ENCODE measurements at regions not wholly inside any gene's neighbourhood (a gene's known extent, or its start where the extent isn't known, plus 50 kb on each side); places are given as distances from the start of the nearest gene placed in this dataset.

DNA sequence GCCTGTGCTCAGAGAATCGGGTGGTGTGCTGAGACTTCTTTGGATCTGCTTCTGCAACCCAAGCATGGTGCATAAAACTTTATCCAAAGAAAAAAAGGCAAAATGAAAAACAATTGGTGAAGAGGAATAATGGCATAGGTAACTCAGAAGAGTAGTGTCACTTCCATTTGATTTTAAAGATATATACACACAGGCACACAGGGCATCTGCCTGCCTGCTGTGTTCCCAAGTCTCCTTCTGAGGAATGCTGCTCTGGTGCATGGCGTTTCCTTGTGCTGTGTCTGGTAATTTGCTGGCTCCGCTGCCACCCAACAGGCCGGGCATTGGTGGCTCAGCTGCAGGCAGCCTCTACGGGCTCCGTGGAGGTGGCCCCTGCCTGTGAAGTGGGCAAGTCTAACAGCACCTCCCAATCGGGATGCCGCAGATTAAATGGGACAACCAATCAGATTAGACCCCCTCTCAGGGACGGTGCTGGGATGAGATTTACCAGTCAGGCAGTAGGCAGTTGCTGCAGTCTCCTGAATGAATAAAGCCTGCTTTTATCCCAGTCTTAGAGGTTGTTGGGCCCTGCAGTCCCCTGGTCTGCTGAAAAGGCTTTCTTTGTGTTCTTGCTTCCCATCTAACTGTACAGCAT is 253.7 kb upstream of the RASGRP1 start (continued):
- TF ChIP-seq PCBP2 (optimal IDR thresholded peaks at IDR 0.05; ENCODE audit: low read depth, low read length, poor library complexity, severe bottlenecking), result no peak
- TF ChIP-seq ZNF180 (CRISPR knock-in tag; IDR thresholded peaks at IDR 0.05; ENCODE audit: borderline replicate concordance, low read depth), result no peak
- TF ChIP-seq SOX6 (IDR thresholded peaks at IDR 0.05), result no peak
- TF ChIP-seq SOX6 (CRISPR knock-in tag; IDR thresholded peaks at IDR 0.05), result no peak
- TF ChIP-seq THAP11 (CRISPR knock-in tag; IDR thresholded peaks at IDR 0.05), result no peak
- no peak for TF ChIP-seq ZNF747 (CRISPR knock-in tag; IDR thresholded peaks at IDR 0.05; ENCODE audit: borderline replicate concordance)
- TF ChIP-seq ZGPAT (CRISPR knock-in tag; IDR thresholded peaks at IDR 0.05), result no peak
- no peak for TF ChIP-seq ETV5 (CRISPR knock-in tag; IDR thresholded peaks at IDR 0.05; ENCODE audit: borderline replicate concordance)

- intact Hi-C loops (cut with micrococcal nuclease; ENCODE audit: unreplicated experiment) (loop anchor here (5.0 kb wide), 1 partner anchor 353 kb away; no protein-coding TSS in a partner anchor), in situ Hi-C loops (cut with HindIII; ENCODE audit: extremely low pct_ligation_motif_present, low pct_unique_long_range_greater_than_20kb) (loop anchor here (10.0 kb wide), 1 partner anchor 765 kb away; the partner anchor contains the start of gene THBS1)
- Histone ChIP-seq H3K9ac (ENCODE audit: insufficient read depth, low read depth, low read length) (no peak overlapping the region), H4K20me1 (ENCODE audit: insufficient read depth, low read length) (no peaks in the 10 kb centered on the region), H3K4me1 (ENCODE audit: insufficient read depth, low read length) (no peaks in the 10 kb centered on the region), H3K27me3 (ENCODE audit: control insufficient read depth in 1 of 2, insufficient read depth in 2 of 2, low read length in 2 of 2) (peaks cover 0 to 5% of the 10 kb centered on the region in 2 experiments; a peak in 1 of 5 replicates), H3K27ac (ENCODE audit: extremely low read length, insufficient read depth, low read length) (no peak overlapping the region), H3K4me2 (ENCODE audit: low read depth, low read length) (no peak overlapping the region), H2AFZ (ENCODE audit: low read length) (no peak overlapping the region), H3K4me3 (replicated peaks in 1 of 3; ENCODE audit: insufficient read depth in 1 of 3, low read depth in 2 of 3, low read length in 3 of 3) (no peak overlapping the region), H3K79me2 (ENCODE audit: insufficient read depth, low read length) (no peaks in the 10 kb centered on the region), H3K9me3 (ENCODE audit: low read length) (no peaks in the 10 kb centered on the region), H3K36me3 (replicated peaks in 1 of 2; ENCODE audit: control insufficient read depth in 1 of 2, insufficient read depth in 2 of 2, low read length in 2 of 2) (no peaks in the 10 kb centered on the region)
- DNase-seq (ENCODE audit: low spot score) (no peak), ATAC-seq (no peak), FAIRE-seq (no peak)
- no TSS peak for BruUV-seq (replicated peaks)
- 23% methylated on average over 7 of the region's 8 CpGs for WGBS (ENCODE audit: low lambda C conversion rate)
- POLR2A ChIA-PET, result no interaction called here
- CTCF ChIA-PET (ENCODE audit: low intra/inter-chr PET ratio, low total read pairs), result no interaction called here
- no peak for TF ChIP-seq SRF (IDR thresholded peaks at IDR 0.05; ENCODE audit: low read depth, low read length)
- no peak for TF ChIP-seq NFIB (CRISPR knock-in tag; IDR thresholded peaks at IDR 0.05; ENCODE audit: borderline replicate concordance)
- TF ChIP-seq FIP1L1 (IDR thresholded peaks at IDR 0.05; ENCODE audit: borderline replicate concordance, insufficient read depth, low read depth, low read length), result no peak
- TF ChIP-seq SRSF1 (optimal IDR thresholded peaks at IDR 0.05; ENCODE audit: low read depth, low read length), result no peak
- TF ChIP-seq ZNF562 (CRISPR knock-in tag; IDR thresholded peaks at IDR 0.05; ENCODE audit: borderline replicate concordance), result no peak
- TF ChIP-seq ZIK1 (CRISPR knock-in tag; IDR thresholded peaks at IDR 0.05; ENCODE audit: borderline replicate concordance, low read depth), result no peak
- TF ChIP-seq, protein P1, sequence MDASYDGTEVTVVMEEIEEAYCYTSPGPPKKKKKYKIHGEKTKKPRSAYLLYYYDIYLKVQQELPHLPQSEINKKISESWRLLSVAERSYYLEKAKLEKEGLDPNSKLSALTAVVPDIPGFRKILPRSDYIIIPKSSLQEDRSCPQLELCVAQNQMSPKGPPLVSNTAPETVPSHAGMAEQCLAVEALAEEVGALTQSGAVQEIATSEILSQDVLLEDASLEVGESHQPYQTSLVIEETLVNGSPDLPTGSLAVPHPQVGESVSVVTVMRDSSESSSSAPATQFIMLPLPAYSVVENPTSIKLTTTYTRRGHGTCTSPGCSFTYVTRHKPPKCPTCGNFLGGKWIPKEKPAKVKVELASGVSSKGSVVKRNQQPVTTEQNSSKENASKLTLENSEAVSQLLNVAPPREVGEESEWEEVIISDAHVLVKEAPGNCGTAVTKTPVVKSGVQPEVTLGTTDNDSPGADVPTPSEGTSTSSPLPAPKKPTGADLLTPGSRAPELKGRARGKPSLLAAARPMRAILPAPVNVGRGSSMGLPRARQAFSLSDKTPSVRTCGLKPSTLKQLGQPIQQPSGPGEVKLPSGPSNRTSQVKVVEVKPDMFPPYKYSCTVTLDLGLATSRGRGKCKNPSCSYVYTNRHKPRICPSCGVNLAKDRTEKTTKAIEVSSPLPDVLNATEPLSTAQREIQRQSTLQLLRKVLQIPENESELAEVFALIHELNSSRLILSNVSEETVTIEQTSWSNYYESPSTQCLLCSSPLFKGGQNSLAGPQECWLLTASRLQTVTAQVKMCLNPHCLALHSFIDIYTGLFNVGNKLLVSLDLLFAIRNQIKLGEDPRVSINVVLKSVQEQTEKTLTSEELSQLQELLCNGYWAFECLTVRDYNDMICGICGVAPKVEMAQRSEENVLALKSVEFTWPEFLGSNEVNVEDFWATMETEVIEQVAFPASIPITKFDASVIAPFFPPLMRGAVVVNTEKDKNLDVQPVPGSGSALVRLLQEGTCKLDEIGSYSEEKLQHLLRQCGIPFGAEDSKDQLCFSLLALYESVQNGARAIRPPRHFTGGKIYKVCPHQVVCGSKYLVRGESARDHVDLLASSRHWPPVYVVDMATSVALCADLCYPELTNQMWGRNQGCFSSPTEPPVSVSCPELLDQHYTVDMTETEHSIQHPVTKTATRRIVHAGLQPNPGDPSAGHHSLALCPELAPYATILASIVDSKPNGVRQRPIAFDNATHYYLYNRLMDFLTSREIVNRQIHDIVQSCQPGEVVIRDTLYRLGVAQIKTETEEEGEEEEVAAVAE (CRISPR knock-in tag; IDR thresholded peaks at IDR 0.05; ENCODE audit: borderline replicate concordance), result no peak
- TF ChIP-seq EEA1 (CRISPR knock-in tag; IDR thresholded peaks at IDR 0.05; ENCODE audit: borderline replicate concordance), result no peak
These were observed 254.9 kb upstream of the RASGRP1 start for GRCh38 chr15:38819387-38819950.
